ENCODE measurements at regions not wholly inside any gene's neighbourhood (a gene's known extent, or its start where the extent isn't known, plus 50 kb on each side); places are given as distances from the start of the nearest gene placed in this dataset.
"Not testable (repeated sequence)": the region's sequence is repeated elsewhere in the genome, so short reads cannot be mapped to it uniquely, and the experiment has no call there.

DNA sequence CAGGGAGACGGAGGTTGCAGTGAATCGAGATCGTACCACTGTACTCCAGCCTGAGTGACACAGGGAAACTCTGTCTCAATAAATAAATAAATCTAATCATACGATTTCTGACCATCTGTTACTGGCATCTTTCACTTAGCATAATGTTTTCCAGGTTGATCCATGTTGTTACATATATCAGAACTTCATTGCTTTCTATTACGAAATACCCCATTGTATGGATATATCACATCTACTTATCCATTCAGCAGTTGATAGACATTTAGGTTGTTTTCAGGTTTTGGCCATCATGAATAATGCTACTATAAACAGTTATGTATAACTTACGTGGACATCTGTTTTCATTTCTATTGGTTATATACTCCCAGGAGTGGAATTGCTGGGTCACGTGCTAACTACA, 303.9 kb downstream of the PAX3 start:
- Mint-ChIP-seq H3K27me3 (ENCODE audit: low read depth) (peaks cover 3% of the 10 kb centered on the region), H3K36me3 (ENCODE audit: low read depth) (no peaks in the 10 kb centered on the region), H3K4me1 (no peaks in the 10 kb centered on the region), H3K4me3 (no peak overlapping the region), H3K9me3 (peaks cover 5% of the 10 kb centered on the region), H3K27ac (no peak overlapping the region)
- TF ChIP-seq, protein P1, sequence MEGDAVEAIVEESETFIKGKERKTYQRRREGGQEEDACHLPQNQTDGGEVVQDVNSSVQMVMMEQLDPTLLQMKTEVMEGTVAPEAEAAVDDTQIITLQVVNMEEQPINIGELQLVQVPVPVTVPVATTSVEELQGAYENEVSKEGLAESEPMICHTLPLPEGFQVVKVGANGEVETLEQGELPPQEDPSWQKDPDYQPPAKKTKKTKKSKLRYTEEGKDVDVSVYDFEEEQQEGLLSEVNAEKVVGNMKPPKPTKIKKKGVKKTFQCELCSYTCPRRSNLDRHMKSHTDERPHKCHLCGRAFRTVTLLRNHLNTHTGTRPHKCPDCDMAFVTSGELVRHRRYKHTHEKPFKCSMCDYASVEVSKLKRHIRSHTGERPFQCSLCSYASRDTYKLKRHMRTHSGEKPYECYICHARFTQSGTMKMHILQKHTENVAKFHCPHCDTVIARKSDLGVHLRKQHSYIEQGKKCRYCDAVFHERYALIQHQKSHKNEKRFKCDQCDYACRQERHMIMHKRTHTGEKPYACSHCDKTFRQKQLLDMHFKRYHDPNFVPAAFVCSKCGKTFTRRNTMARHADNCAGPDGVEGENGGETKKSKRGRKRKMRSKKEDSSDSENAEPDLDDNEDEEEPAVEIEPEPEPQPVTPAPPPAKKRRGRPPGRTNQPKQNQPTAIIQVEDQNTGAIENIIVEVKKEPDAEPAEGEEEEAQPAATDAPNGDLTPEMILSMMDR (IDR thresholded peaks at IDR 0.05; ENCODE audit: unreplicated experiment in 3 of 3), result no peak

DNA sequence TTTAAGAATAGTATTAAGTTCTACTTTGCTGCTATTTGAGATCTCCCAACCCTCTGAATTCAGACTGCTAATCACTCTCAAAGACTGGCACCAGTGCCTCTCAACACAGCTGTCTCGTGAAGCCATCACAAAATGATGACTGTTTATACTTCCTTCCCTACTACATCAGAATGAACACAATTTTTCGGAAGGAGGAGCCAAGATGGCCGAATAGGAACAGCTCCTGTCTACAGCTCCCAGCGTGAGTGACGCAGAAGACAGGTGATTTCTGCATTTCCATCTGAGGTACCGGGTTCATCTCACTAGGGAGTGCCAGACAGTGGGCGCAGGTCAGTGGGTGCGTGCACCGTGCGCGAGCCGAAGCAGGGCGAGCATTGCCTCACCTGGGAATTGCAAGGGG, 314.4 kb downstream of the PAX3 start:
- H3K4me1 Mint-ChIP-seq, result peaks cover 12% of the 10 kb centered on the region
- not testable (repeated sequence) for H3K4me3 Mint-ChIP-seq; H3K27me3 Mint-ChIP-seq (ENCODE audit: low read depth); H3K9me3 Mint-ChIP-seq; H3K36me3 Mint-ChIP-seq (ENCODE audit: low read depth); H3K27ac Mint-ChIP-seq

DNA sequence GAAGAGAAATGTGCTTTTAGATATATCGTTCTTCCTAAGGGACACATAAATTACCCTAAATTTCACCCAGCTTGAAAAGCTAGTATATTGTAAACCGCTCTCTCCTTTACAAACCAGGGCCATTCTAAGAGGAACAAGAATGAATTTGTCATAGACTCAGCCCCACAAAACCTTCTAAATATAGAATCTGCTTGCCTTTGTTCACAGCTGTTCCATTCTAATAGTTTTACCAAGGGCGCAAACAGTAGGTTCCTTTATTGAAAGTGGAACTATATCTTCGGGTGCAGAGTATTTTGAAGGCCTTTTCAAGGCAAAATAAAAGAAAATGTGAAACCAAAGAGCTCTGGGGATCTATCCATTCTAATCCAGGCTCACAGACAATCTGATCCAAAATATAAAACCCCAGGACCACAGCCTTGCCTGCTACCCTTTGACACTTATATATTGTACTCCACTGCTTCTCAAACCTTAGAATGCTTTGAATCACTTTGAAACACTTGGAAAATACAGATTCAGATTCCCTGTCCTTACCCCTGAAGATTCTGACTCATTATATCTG, 316.8 kb downstream of the PAX3 start:
- Mint-ChIP-seq H3K27ac (peak overlapping the region in 2 of 3 experiments; percentile 53 to 59), H3K4me1 (peaks cover 12% of the 10 kb centered on the region), H3K36me3 (ENCODE audit: low read depth) (no peaks in the 10 kb centered on the region), H3K27me3 (ENCODE audit: low read depth) (no peaks in the 10 kb centered on the region), H3K9me3 (peaks cover 3% of the 10 kb centered on the region), H3K4me3 (no peak overlapping the region)
- TF ChIP-seq, protein P1 (IDR thresholded peaks at IDR 0.05; ENCODE audit: unreplicated experiment in 3 of 3), result no peak

DNA sequence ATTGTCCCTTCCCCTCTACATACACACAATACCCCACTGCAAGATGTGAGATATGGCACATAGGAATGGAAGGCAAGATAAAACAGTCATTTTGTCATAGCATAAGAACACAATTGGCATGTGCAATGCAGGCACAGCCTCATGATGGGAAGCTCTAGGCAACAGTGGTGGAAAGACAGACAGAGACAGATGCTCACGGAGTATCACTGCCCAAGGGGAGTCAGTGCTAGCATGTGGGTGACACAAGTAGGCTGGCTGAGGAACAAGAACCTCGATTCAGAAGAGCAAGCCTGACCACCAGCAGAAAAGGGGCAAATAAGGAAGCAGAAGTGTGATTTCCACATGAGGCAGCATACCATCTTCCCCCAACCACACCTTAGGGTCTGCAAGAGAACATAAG, 323.6 kb downstream of the PAX3 start:
- Mint-ChIP-seq H3K4me1 (no peaks in the 10 kb centered on the region), H3K27ac (no peak overlapping the region), H3K4me3 (no peak overlapping the region), H3K27me3 (ENCODE audit: low read depth) (peaks cover 25% of the 10 kb centered on the region), H3K36me3 (ENCODE audit: low read depth) (no peaks in the 10 kb centered on the region), H3K9me3 (no peaks in the 10 kb centered on the region)
- TF ChIP-seq, protein P1 (IDR thresholded peaks at IDR 0.05; ENCODE audit: unreplicated experiment in 3 of 3), result no peak

DNA sequence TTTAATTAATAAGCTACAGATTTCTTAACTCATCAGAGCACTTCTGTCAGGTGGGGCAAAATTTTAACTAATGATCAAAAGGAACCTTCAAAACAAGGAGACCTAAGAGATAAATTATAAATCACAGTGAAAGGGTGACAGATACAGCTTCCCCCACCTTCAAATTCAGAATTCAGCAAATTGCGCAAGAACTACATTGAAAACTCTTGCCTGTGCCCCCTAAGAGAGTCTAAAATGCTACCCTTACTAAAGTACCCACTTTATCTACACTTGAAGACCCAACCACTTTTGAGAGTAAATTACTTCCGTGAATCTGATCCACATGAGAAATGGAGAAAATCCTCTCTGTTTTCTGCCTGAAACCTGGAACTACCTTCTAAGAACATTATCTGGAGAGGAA, 324.9 kb downstream of the PAX3 start:
- Mint-ChIP-seq H3K9me3 (no peaks in the 10 kb centered on the region), H3K27me3 (ENCODE audit: low read depth) (peaks cover 33% of the 10 kb centered on the region), H3K4me1 (no peaks in the 10 kb centered on the region), H3K4me3 (no peak overlapping the region), H3K27ac (no peak overlapping the region), H3K36me3 (ENCODE audit: low read depth) (no peaks in the 10 kb centered on the region)
- TF ChIP-seq, protein P1 (IDR thresholded peaks at IDR 0.05; ENCODE audit: unreplicated experiment in 3 of 3), result no peak

DNA sequence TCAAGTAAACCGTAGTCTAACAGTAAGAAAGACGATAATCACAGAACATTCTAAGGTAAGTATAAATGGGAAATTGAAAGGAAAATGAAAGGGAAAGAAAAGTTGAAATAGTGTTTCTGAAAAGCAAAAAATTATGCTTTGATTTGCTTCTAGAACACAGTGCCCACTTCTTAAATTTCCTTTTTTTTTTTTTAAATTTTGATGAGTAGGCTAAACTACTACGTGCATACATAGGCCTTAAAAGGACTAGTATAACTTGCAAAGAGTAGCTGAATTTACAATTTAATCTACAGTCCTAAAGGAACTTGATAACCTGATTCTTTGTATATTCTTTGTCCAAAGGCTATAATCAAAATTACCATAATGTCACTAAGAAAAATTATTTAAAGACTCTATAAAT, 325.3 kb downstream of the PAX3 start:
- Mint-ChIP-seq H3K27me3 (ENCODE audit: low read depth) (peaks cover 33% of the 10 kb centered on the region), H3K27ac (no peak overlapping the region), H3K4me3 (no peak overlapping the region), H3K9me3 (no peaks in the 10 kb centered on the region), H3K36me3 (ENCODE audit: low read depth) (no peaks in the 10 kb centered on the region), H3K4me1 (no peaks in the 10 kb centered on the region)
- TF ChIP-seq, protein P1 (IDR thresholded peaks at IDR 0.05; ENCODE audit: unreplicated experiment in 3 of 3), result no peak

Data from nephron (organoid).